ENCODE measurements at regions not wholly inside any gene's neighbourhood (a gene's known extent, or its start where the extent isn't known, plus 50 kb on each side); places are given as distances from the start of the nearest gene placed in this dataset.

- H3K9ac ChIP-seq (replicated peaks; ENCODE audit: extremely low read depth, insufficient read depth, low read length), result peak overlapping the region; percentile 48
- no peaks in the 10 kb centered on the region for H3K9me3 ChIP-seq (replicated peaks; ENCODE audit: control insufficient read depth, insufficient read depth, low read length)
- H4K20me1 ChIP-seq (replicated peaks; ENCODE audit: control insufficient read depth, extremely low read depth, insufficient read depth, low read length), result no peaks in the 10 kb centered on the region
- no peaks in the 10 kb centered on the region for H3K79me2 ChIP-seq (ENCODE audit: control insufficient read depth, insufficient read depth, low read length)
- intact Hi-C loops (cut with micrococcal nuclease) (loop anchor here (1.0 to 10.0 kb wide), 7 partner anchors 122 to 1792 kb away; partner anchors contain the start of gene ZNF770), dilution Hi-C loops (cut with MboI; ENCODE audit: extremely low pct_ligation_motif_present, low sequenced_read_pairs) (no loop called here)
- POLR2A ChIA-PET, result interaction anchor here (1.0 kb wide), 1 partner anchor 122 kb away, joined by 3 read pairs; no protein-coding TSS in a partner anchor
- no peaks in the 10 kb centered on the region for H3K36me3 ChIP-seq (ENCODE audit: control insufficient read depth in 2 of 2, extremely low read depth in 1 of 2, insufficient read depth in 2 of 2, low read length in 2 of 2)
- no peaks in the 10 kb centered on the region for H3K27me3 ChIP-seq (ENCODE audit: control insufficient read depth in 2 of 2, insufficient read depth in 2 of 2, low read length in 2 of 2)
- peaks cover 57% of the 10 kb centered on the region for H3K4me1 ChIP-seq (ENCODE audit: control insufficient read depth, extremely low read depth, insufficient read depth, low read length)
- FAIRE-seq, result no peak
- no peak overlapping the region for H2AFZ ChIP-seq (ENCODE audit: low read depth, low read length)
- peak overlapping the region; percentile 83 for H3K4me2 ChIP-seq (ENCODE audit: insufficient read depth, low read length)
- peak overlapping the region; percentile 99 for H3K27ac ChIP-seq (ENCODE audit: insufficient read depth, low read depth, low read length)
- CTCF ChIA-PET, result interaction anchor here (1.0 to 10.3 kb wide), 5 partner anchors 11 to 139 kb away, joined by 3 to 82 read pairs (median 15); no protein-coding TSS in a partner anchor
- H3K9me1 ChIP-seq (replicated peaks; ENCODE audit: control insufficient read depth, extremely low read depth, insufficient read depth, low read length), result no peaks in the 10 kb centered on the region
- BruUV-seq (replicated peaks), result no TSS peak
- peak; percentile 50 for DNase-seq (ENCODE audit: low read depth, low spot score)
- H3K4me3 ChIP-seq (replicated peaks in 1 of 3; ENCODE audit: insufficient read depth in 1 of 3, low read depth in 1 of 3, low read length in 3 of 3), result no peak overlapping the region
- no peak for TF ChIP-seq EZH2 (IDR thresholded peaks at IDR 0.05; ENCODE audit: borderline replicate concordance, low read depth, low read length, severe bottlenecking)
- no peak for TF ChIP-seq GATA2 (IDR thresholded peaks at IDR 0.05; ENCODE audit: insufficient read depth, insufficient read length, low read depth, low read length)
- TF ChIP-seq FOS (IDR thresholded peaks at IDR 0.05; ENCODE audit: borderline replicate concordance, insufficient read depth, low read length), result no peak
- TF ChIP-seq CTCF (IDR thresholded peaks at IDR 0.05; ENCODE audit: extremely low read depth in 1 of 2, insufficient read depth in 1 of 2, low read depth in 1 of 2, low read length in 2 of 2), result no peak
- TF ChIP-seq MYC (IDR thresholded peaks at IDR 0.05; ENCODE audit: low read depth, low read length), result no peak
- TF ChIP-seq JUN (IDR thresholded peaks at IDR 0.05; ENCODE audit: borderline replicate concordance, insufficient read depth, insufficient read length, low read depth), result no peak
- no peak for TF ChIP-seq MAX (IDR thresholded peaks at IDR 0.05; ENCODE audit: insufficient read depth, insufficient read length)
- no peak for TF ChIP-seq POLR2AphosphoS5 (IDR thresholded peaks at IDR 0.05; ENCODE audit: insufficient read depth, low read depth, low read length)
- no peak for TF ChIP-seq POLR2A (IDR thresholded peaks at IDR 0.05; ENCODE audit: low read depth, low read length)
Measured at GRCh38 chr15:35305031-35305550, 220.0 kb upstream of the NANOGP8 start.

All from endothelial cell of umbilical vein (primary cell).